ENCODE measurements at regions not wholly inside any gene's neighbourhood (a gene's known extent, or its start where the extent isn't known, plus 50 kb on each side); places are given as distances from the start of the nearest gene placed in this dataset.
"Not testable (repeated sequence)": the region's sequence is repeated elsewhere in the genome, so short reads cannot be mapped to it uniquely, and the experiment has no call there.

- no peak for DNase-seq
These were observed 110.8 kb upstream of the CD82 start for GRCh38 chr11:44454666-44455065.

GRCh38 chr11:44456544-44457300 is 108.7 kb upstream of the CD82 start:
- no peak for DNase-seq

GRCh38 chr11:44457862-44458261 is 107.6 kb upstream of the CD82 start:
- no peak for DNase-seq

- DNase-seq, result no peak
These were observed 101.7 kb upstream of the CD82 start for GRCh38 chr11:44463751-44464150.

- no peak for DNase-seq
These were observed 100.7 kb upstream of the CD82 start for GRCh38 chr11:44464741-44465140.

GRCh38 chr11:44466531-44467205 is 98.8 kb upstream of the CD82 start:
- no peak for DNase-seq

- DNase-seq, result no peak
These were observed 98.0 kb upstream of the CD82 start for GRCh38 chr11:44467413-44467812.

- DNase-seq, result no peak
These were observed 97.5 kb upstream of the CD82 start for GRCh38 chr11:44467931-44468330.

- DNase-seq, result no peak
These were observed 97.0 kb upstream of the CD82 start for GRCh38 chr11:44468345-44468988.

- DNase-seq, result no peak
These were observed 96.1 kb upstream of the CD82 start for GRCh38 chr11:44469412-44469811.

GRCh38 chr11:44470854-44471253 is 94.6 kb upstream of the CD82 start:
- no peak for DNase-seq

- DNase-seq, result no peak
These were observed 93.9 kb upstream of the CD82 start for GRCh38 chr11:44471603-44472002.

- no peak for DNase-seq
These were observed 92.5 kb upstream of the CD82 start for GRCh38 chr11:44472916-44473315.

- DNase-seq, result no peak
These were observed 90.8 kb upstream of the CD82 start for GRCh38 chr11:44474702-44475101.

GRCh38 chr11:44475114-44475686 is 90.3 kb upstream of the CD82 start:
- DNase-seq, result no peak

GRCh38 chr11:44482338-44482737 is 83.1 kb upstream of the CD82 start:
- not testable (repeated sequence) for DNase-seq

GRCh38 chr11:44483919-44484610 is 81.4 kb upstream of the CD82 start:
- DNase-seq, result peak; percentile 4

GRCh38 chr11:44488165-44488965 is 77.1 kb upstream of the CD82 start:
- DNase-seq, result no peak

GRCh38 chr11:44493383-44493782 is 72.1 kb upstream of the CD82 start:
- DNase-seq, result no peak

GRCh38 chr11:44493930-44494329 is 71.5 kb upstream of the CD82 start:
- no peak for DNase-seq

GRCh38 chr11:44494785-44495184 is 70.7 kb upstream of the CD82 start:
- no peak for DNase-seq

GRCh38 chr11:44496391-44496790 is 69.1 kb upstream of the CD82 start:
- DNase-seq, result no peak

Data from amniotic stem cell (primary cell).